NCI-H1105 (cell line): ENCODE measurements at regions not wholly inside any gene's neighbourhood (a gene's known extent, or its start where the extent isn't known, plus 50 kb on each side); places are given as distances from the start of the nearest gene placed in this dataset.
"Not testable (repeated sequence)": the region's sequence is repeated elsewhere in the genome, so short reads cannot be mapped to it uniquely, and the experiment has no call there.

Experiments
- DNase-seq: peaks from one replicate; lab custom pipeline; 2025; lab: John Stamatoyannopoulos, UW

- DNase-seq = not testable (repeated sequence)
Observed at GRCh38 chr12:131658605-131659004, 52.3 kb upstream of the SFSWAP start.

GRCh38 chr12:131659484-131659883 is 51.4 kb upstream of the SFSWAP start:
- not testable (repeated sequence) for DNase-seq

GRCh38 chr12:131659976-131660375 is 50.9 kb upstream of the SFSWAP start:
- not testable (repeated sequence) for DNase-seq

- DNase-seq = not testable (repeated sequence)
Observed at GRCh38 chr12:131660401-131660800, 50.5 kb upstream of the SFSWAP start.
